Prostate gland (tissue), 2 donors: ENCODE measurements at regions not wholly inside any gene's neighbourhood (a gene's known extent, or its start where the extent isn't known, plus 50 kb on each side); places are given as distances from the start of the nearest gene placed in this dataset.

ENCODE experiments used
- POLR2A ChIP-seq: fragments of 450-650 bp; IDR thresholded peaks from one replicate; pipeline ENCODE4 v1.6.1; 2016; ENCODE audit warnings: antibody characterized with exemption, mild to moderate bottlenecking
- POLR2AphosphoS5 ChIP-seq: sonication (generic); formaldehyde crosslinking; IDR thresholded peaks from one replicate; pipeline ENCODE4 v1.6.1; 2017; ENCODE audit warnings: antibody characterized with exemption
- TF ChIP-seq, protein P1 (sequence below), 4 experiments: fragments of 200-600 bp in 2 of 4; fragments of 450-650 bp in 2 of 4; sonication (generic) in 2 of 4; IDR thresholded peaks; 1 replicate in 3 of 4; 2 replicates in 1 of 4; pipeline ENCODE4 v1.5.1; 2016 to 2019; ENCODE audit warnings: antibody characterized with exemption in 4 of 4, mild to moderate bottlenecking in 2 of 4, moderate library complexity in 2 of 4

DNA sequence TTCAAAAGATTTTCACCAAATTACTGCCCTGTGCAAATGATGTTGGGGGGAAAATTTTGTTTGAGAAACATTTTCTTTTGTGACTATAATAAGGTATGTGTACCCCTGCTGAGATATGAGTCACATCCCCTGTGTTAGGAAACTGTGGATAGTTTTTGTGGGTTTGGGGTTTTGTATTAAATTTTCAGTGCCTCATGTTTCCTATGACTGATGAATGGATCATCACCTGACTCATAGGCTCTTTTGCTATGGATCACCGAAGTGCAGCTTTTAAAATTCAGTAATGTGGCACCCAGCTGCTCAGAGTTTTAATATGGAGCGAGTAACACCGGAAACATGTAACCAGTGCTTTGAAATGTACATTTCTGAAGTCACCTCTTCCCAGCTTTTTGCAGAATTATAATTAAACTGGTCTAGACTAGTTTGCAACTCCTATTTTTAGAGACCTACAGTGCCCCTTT lies 167.4 kb upstream of the HMGA2 start:
- TF ChIP-seq, protein P1, sequence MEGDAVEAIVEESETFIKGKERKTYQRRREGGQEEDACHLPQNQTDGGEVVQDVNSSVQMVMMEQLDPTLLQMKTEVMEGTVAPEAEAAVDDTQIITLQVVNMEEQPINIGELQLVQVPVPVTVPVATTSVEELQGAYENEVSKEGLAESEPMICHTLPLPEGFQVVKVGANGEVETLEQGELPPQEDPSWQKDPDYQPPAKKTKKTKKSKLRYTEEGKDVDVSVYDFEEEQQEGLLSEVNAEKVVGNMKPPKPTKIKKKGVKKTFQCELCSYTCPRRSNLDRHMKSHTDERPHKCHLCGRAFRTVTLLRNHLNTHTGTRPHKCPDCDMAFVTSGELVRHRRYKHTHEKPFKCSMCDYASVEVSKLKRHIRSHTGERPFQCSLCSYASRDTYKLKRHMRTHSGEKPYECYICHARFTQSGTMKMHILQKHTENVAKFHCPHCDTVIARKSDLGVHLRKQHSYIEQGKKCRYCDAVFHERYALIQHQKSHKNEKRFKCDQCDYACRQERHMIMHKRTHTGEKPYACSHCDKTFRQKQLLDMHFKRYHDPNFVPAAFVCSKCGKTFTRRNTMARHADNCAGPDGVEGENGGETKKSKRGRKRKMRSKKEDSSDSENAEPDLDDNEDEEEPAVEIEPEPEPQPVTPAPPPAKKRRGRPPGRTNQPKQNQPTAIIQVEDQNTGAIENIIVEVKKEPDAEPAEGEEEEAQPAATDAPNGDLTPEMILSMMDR (IDR thresholded peaks at IDR 0.05), result no peak
- TF ChIP-seq POLR2A (no peak), POLR2AphosphoS5 (no peak)
